GM19351 (cell line): ENCODE measurements at regions not wholly inside any gene's neighbourhood (a gene's known extent, or its start where the extent isn't known, plus 50 kb on each side); places are given as distances from the start of the nearest gene placed in this dataset.

Experiments used
- ATAC-seq: cut with Tn5 transposase; IDR thresholded peaks from one replicate; pipeline ENCODE4 v1.9.1; 2021; ENCODE audit warnings: mild to moderate bottlenecking, moderate library complexity; ENCODE audit not compliant: unreplicated experiment

DNA sequence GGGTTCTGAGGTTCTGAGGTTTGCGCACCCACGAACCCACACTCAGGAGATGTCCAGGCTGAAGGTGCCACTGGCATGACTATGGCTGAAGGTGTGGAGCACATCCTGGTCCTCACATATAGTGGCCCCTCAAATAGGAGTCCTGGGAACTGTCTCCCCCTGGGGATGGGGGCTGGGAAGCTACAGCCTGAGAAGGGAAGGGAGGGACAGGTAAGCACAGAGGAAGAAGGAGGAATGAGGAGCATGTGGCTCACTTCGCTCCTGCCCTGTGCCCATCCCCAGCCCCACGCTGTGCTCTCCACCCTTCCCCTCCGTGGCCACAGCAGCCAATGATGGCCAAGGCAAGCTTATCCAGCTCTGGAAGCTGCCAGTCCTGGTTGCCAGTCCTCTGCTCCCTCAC lies 123.9 kb upstream of the LHX1 start:
- no peak for ATAC-seq

DNA sequence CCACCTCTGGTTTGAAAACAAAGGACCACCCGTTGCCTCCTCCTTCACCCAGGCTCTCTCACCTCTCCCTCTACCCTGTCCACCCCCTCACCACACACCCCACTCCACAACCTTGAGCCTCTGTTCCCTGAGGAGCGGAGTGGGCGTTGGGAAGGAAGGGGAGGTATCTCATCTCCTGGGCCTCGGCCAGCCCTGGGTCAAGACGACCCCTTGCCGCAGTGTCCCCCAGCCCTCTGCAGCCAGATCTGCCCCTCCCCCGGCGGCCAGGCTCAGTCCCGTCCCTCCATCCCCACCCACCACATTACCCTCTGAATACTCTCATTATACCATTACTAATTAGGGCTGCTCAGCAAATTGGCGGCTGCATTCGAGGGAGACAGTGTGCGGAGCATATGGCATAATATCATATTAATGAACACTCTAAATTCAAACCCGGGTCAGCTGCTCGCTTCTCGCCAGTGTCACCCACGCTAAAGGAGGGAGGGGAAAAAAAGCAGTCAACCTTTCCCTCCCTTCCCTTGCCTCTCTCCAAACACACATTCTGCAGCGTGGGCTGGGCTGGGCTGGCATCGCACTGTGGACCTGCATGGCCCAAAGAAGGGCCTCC lies 123.2 kb upstream of the LHX1 start:
- ATAC-seq: no peak

GRCh38 chr17:36814958-36815357 lies 122.3 kb upstream of the LHX1 start:
- ATAC-seq: no peak

DNA sequence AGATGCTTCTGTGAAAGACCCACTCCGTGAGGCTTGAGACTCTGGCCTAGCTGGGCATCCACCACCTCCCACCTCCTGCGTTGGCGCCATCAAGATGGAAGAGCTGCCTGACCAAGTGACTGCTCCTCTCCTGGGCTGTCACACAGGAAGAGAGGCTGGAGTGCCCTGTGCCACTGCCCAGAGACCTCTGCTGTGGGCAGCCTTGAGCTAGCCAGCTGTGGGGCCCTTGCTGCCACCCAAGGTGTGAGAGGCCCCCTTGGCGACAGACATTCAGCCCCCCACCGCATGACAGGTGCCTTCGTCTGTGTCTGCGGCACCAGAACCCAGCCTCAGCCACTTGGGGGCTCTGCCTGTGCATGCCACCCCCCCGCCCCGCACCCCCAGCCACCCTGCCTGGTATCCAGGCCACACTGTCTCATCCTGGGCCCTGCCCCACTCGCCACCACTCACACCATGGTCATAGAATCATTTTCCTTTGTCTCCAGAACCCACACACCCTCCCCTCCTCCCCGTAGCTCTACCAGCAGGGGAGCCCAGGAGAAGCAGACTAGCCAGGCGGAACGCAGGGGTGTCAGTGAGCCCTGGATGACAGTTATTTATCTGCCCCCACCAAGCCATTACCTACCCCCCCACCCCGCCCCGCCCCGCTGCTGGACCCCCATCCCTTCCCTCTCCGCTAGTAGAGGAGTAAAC lies 120.9 kb upstream of the LHX1 start:
- no peak for ATAC-seq

GRCh38 chr17:36816907-36817288 lies 120.4 kb upstream of the LHX1 start:
- ATAC-seq: no peak

DNA sequence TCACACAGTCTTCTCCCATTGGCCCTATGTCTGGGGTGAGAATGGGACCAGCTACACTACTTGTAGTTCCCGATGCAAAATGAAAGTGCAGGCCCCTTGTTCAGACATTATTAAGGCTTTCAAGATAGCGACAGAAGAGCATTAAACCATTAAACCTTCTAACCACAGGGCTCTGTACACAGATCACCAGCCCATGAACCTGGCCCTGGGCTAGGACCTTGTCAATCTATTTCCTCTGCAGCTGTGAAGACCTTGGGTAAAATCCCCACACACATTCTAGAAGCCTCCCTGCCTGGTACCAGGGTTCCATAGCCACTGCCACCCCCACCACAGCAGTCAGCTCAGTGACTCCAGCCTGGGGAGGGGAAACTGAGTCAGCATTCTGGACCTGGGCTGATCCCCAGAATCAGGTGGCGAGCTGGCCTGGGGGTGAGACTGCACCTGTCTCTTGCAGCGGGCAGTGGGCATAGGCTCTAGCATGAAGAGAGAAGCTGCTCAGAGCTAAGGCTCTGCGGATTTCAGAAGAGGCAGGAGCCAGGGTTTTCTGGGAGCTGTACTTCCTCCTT lies 119.7 kb upstream of the LHX1 start:
- ATAC-seq: no peak

GRCh38 chr17:36818134-36818825 lies 119.0 kb upstream of the LHX1 start:
- ATAC-seq: no peak

- ATAC-seq: no peak
These were observed 113.2 kb upstream of the LHX1 start for GRCh38 chr17:36823850-36824677.

GRCh38 chr17:36824678-36825101 lies 112.6 kb upstream of the LHX1 start:
- ATAC-seq: no peak

GRCh38 chr17:36825113-36825512 lies 112.2 kb upstream of the LHX1 start:
- no peak for ATAC-seq

DNA sequence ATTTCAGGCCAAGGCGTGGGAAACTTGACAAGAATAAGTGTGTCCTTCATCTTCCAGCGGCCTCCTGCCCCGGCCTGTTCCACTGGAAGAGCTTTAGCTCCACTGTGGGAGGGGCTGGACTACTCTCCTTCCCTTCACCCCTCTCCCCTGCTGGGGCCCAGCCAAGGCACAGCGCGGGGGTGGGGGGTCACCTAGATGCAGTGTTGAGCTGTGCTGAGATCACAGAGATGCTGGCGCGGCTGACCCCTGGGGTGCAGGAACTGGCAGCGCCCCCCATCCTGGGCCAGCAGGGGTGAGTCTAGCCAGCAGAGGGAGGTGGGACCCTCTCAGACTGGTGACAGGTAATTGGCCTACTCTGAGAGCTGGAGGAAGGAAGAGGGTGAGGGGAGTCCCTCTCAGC lies 111.8 kb upstream of the LHX1 start:
- no peak for ATAC-seq

- ATAC-seq: no peak
These were observed 111.3 kb upstream of the LHX1 start for GRCh38 chr17:36825951-36826350.

GRCh38 chr17:36827081-36827480 lies 110.2 kb upstream of the LHX1 start:
- ATAC-seq: no peak

DNA sequence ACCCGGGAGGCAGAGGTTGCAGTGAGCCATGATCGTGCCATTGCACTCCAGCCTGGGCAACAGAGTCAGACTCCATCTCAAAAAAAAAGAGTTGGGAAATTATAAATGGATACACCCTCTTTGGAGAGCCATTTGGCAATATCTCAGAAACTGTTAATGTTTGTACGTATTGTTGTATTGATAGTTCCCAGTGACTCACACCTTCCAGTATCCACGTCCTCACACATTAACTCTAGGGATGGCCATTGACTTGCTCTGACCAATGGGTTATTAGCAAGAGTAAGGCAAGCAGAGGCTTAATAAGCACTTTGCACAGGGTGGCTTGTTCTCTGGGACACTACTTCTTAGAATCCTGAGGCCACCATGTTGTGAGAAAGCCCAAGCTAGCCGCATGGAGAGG lies 107.6 kb upstream of the LHX1 start:
- no peak for ATAC-seq

GRCh38 chr17:36833279-36833678 lies 104.0 kb upstream of the LHX1 start:
- ATAC-seq: no peak

GRCh38 chr17:36835036-36835435 lies 102.2 kb upstream of the LHX1 start:
- ATAC-seq: no peak

- no peak for ATAC-seq
These were observed 99.9 kb upstream of the LHX1 start for GRCh38 chr17:36837195-36837938.

- no peak for ATAC-seq
These were observed 99.4 kb upstream of the LHX1 start for GRCh38 chr17:36837939-36838272.

DNA sequence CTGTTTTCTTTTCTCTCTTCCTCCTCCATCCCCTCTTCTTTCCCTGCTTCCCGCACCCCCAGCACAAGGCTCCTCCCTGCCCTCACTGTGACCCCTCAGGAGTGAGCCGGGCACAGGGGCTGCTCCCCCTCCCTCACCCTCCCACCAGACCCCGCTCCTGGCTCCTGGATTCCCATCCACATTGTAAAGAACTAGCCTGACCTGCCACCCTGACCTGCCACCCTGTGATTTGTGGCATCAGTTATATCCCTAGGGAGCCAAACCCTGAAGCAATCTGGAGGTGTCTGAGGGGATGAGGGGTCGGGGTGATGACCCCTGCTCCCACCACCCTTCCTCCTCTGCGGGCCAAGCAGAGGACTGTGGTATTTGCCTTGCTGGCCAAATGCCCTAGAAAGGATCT lies 98.0 kb upstream of the LHX1 start:
- ATAC-seq: no peak

- no peak for ATAC-seq
These were observed 96.5 kb upstream of the LHX1 start for GRCh38 chr17:36840796-36841195.
